ENCODE measurements at regions not wholly inside any gene's neighbourhood (a gene's known extent, or its start where the extent isn't known, plus 50 kb on each side); places are given as distances from the start of the nearest gene placed in this dataset.

GRCh38 chr2:239802185-239802649, 222.9 kb downstream of the NDUFA10 start (continued):
- TF ChIP-seq ESRRB (CRISPR knock-in tag; IDR thresholded peaks at IDR 0.05; ENCODE audit: borderline replicate concordance) (no peak), TEAD4 (IDR thresholded peaks at IDR 0.05; ENCODE audit: low read length) (no peak), TEAD4 (CRISPR knock-in tag; IDR thresholded peaks at IDR 0.05; ENCODE audit: borderline replicate concordance) (no peak), FOXA3 (CRISPR knock-in tag; conservative IDR thresholded peaks at IDR 0.05 in 1 of 2, IDR thresholded peaks at IDR 0.05 in 1 of 2) (no peak), BRD9 (IDR thresholded peaks at IDR 0.05; ENCODE audit: low read depth, partially characterized antibody) (no peak), MYBL2 (IDR thresholded peaks at IDR 0.05; ENCODE audit: low read depth) (no peak), MYBL2 (CRISPR knock-in tag; IDR thresholded peaks at IDR 0.05; ENCODE audit: borderline replicate concordance) (no peak), ZSCAN32 (CRISPR knock-in tag; IDR thresholded peaks at IDR 0.05) (no peak), ARNT (IDR thresholded peaks at IDR 0.05) (no peak), TRIM28 (IDR thresholded peaks at IDR 0.05) (no peak)

GRCh38 chr2:239801404-239802184, 223.5 kb downstream of the NDUFA10 start:
- Histone ChIP-seq H3K4me2 (ENCODE audit: insufficient read depth, low read length) (no peak overlapping the region), H4K20me1 (replicated peaks; ENCODE audit: control insufficient read depth, insufficient read depth, low read length) (no peaks in the 10 kb centered on the region), H3K9me3 (replicated peaks; ENCODE audit: control insufficient read depth, insufficient read depth, low read depth, low read length) (no peaks in the 10 kb centered on the region), H3K4me3 (no peak overlapping the region), H3K9ac (ENCODE audit: insufficient read depth in 1 of 2, low read depth in 2 of 2, low read length in 2 of 2) (no peak overlapping the region), H3K79me2 (ENCODE audit: control insufficient read depth, insufficient read depth, low read length) (no peaks in the 10 kb centered on the region), H3K27me3 (ENCODE audit: control insufficient read depth in 2 of 2, insufficient read depth in 2 of 2, low read length in 2 of 2) (peaks cover 4 to 47% of the 10 kb centered on the region in 2 experiments; a peak in 3 of 5 replicates), H3K4me1 (replicated peaks in 1 of 2; ENCODE audit: control insufficient read depth in 2 of 2, insufficient read depth in 2 of 2, low read length in 2 of 2) (no peaks in the 10 kb centered on the region), H3K36me3 (ENCODE audit: control insufficient read depth, insufficient read depth, low read length) (no peaks in the 10 kb centered on the region), H2AFZ (ENCODE audit: low read depth, low read length) (no peak overlapping the region), H3K9me1 (ENCODE audit: control insufficient read depth, insufficient read depth, low read length) (no peaks in the 10 kb centered on the region), H3K27ac (ENCODE audit: extremely low read depth, low read depth, low read length) (no peak overlapping the region)
- in situ Hi-C loops (cut with MboI) = no loop called here
- POLR2A ChIA-PET = no interaction called here
- TF ChIP-seq EHMT2 (IDR thresholded peaks at IDR 0.05) = no peak
- no peak for TF ChIP-seq ZNF124 (CRISPR knock-in tag; IDR thresholded peaks at IDR 0.05)
- TF ChIP-seq HNRNPL (IDR thresholded peaks at IDR 0.05; ENCODE audit: low read depth, low read length) = no peak
- TF ChIP-seq GATAD2B (IDR thresholded peaks at IDR 0.05; ENCODE audit: borderline replicate concordance) = no peak
- TF ChIP-seq MCM7 (IDR thresholded peaks at IDR 0.05) = no peak
- no peak for TF ChIP-seq JUN (IDR thresholded peaks at IDR 0.05; ENCODE audit: borderline replicate concordance, low read depth, low read length)
- no peak for TF ChIP-seq JUN (CRISPR knock-in tag; IDR thresholded peaks at IDR 0.05; ENCODE audit: borderline replicate concordance)
- TF ChIP-seq BRD4 (IDR thresholded peaks at IDR 0.05) = no peak
- no peak for TF ChIP-seq RHOXF2B (CRISPR knock-in tag; conservative IDR thresholded peaks at IDR 0.05)
- ATAC-seq (no peak), FAIRE-seq (no peak), DNase-seq (ENCODE audit: extremely low read depth in 1 of 4, low spot score in 3 of 4) (no peak)
- BruUV-seq (replicated peaks) = no TSS peak
- 2% methylated on average over 18 of the region's 22 CpGs for WGBS (ENCODE audit: insufficient coverage, low coverage, missing lambda C conversion rate)
- CTCF ChIA-PET (ENCODE audit: low intra/inter-chr PET ratio) = no interaction called here
- intact Hi-C loops (cut with micrococcal nuclease) = no loop called here
